ENCODE measurements at regions not wholly inside any gene's neighbourhood (a gene's known extent, or its start where the extent isn't known, plus 50 kb on each side); places are given as distances from the start of the nearest gene placed in this dataset.

DNA sequence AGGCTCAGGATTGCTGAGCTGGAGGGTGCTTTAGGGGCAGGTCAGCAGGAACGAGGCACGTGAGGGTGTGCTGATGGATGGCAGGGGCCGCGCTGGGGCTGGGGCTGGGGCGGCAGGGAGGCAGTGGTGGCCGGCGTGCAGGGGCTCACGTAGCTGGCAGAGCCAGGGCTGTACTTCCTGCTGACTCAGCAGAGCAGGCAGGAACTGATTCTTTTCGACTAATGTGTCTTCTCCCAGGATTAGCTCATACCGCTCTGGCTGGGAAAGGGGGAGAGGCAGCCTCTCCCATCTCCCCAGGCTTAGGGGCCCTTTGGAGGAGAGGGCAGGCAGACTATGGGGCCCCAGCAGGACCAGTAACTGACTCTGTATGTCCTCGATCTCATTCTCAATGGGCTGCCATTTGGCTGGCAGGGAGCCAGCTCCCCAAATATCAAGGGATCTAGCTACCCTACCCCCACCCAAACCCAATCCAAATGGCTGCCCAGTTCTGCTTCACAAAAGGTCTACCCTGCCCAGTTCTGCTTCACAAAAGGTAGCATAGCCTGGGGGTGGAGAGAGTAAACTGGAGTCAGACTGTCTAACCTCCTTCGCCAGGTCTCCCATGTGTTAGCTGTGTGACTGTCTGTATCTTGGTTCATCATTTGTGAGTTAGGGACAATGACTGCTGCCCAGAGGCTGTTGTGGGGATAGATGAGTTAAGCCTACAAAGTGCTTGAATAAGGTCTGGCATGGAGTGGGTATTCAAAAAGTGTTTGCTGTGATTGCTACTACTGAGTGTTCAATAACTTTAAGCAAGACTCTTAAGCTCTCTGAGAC, 100.1 kb upstream of the SLC2A1 start:
- TF ChIP-seq CTCF (IDR thresholded peaks at IDR 0.05): no peak
- TF ChIP-seq POLR2A (IDR thresholded peaks at IDR 0.05): no peak
